Neural crest cell (in vitro differentiated cells): ENCODE measurements at regions not wholly inside any gene's neighbourhood (a gene's known extent, or its start where the extent isn't known, plus 50 kb on each side); places are given as distances from the start of the nearest gene placed in this dataset.

Source experiments
- DNase-seq: peaks from one replicate; pipeline ENCODE4 v3.0.0; 2021; ENCODE audit warnings: low read depth, mixed read lengths, low spot score
- H3K27ac Mint-ChIP-seq: one replicate; pipeline ENCODE4 v1.8.0; 2021; ENCODE audit warnings: mild to moderate bottlenecking, mixed read lengths; ENCODE audit not compliant: unreplicated experiment
- H3K27me3 Mint-ChIP-seq: 2 replicates; pipeline ENCODE4 v1.8.0; 2021; ENCODE audit warnings: low read depth, mild to moderate bottlenecking, mixed read lengths
- H3K36me3 Mint-ChIP-seq: 2 replicates; pipeline ENCODE4 v1.8.0; 2021; ENCODE audit warnings: low read depth, mild to moderate bottlenecking, mixed read lengths
- H3K4me1 Mint-ChIP-seq: 2 replicates; pipeline ENCODE4 v1.8.0; 2021; ENCODE audit warnings: mixed read lengths
- H3K4me3 Mint-ChIP-seq: one replicate; pipeline ENCODE4 v1.8.0; 2021; ENCODE audit warnings: mild to moderate bottlenecking, mixed read lengths
- H3K9me3 Mint-ChIP-seq: 2 replicates; pipeline ENCODE4 v1.8.0; 2021; ENCODE audit warnings: mixed read lengths
- TF ChIP-seq, protein P1 (sequence below): fragments of 200-600 bp; sonication (generic); conservative IDR thresholded peaks from 2 replicates; pipeline ENCODE4 v1.5.0; 2021; ENCODE audit warnings: antibody characterized with exemption, mild to moderate bottlenecking

DNA sequence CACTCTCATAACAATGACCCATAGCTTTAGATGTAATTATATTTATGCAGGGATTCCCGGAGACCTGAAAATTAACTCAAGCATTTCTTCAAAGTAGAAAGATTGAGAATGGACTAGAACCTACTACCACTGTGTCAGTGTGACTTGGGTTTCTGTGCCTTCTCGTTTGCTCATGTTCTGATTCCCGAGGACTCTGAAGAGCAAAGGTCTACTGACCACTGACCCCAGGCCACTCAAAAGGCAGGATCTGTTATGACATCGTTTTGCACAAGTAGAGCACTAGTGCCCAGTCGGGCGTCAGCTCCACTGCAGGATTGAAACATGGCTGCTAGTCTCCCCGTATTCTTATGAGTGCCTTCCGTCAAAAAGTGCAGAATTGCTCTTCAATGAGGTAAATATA lies 53.8 kb upstream of the DHRS4 start:
- no peak for DNase-seq
- H3K27me3 Mint-ChIP-seq, result peaks cover 56% of the 10 kb centered on the region
- no peak overlapping the region for H3K4me3 Mint-ChIP-seq
- peaks cover 4% of the 10 kb centered on the region for H3K9me3 Mint-ChIP-seq
- no peaks in the 10 kb centered on the region for H3K4me1 Mint-ChIP-seq
- no peak overlapping the region for H3K27ac Mint-ChIP-seq
- TF ChIP-seq, protein P1, sequence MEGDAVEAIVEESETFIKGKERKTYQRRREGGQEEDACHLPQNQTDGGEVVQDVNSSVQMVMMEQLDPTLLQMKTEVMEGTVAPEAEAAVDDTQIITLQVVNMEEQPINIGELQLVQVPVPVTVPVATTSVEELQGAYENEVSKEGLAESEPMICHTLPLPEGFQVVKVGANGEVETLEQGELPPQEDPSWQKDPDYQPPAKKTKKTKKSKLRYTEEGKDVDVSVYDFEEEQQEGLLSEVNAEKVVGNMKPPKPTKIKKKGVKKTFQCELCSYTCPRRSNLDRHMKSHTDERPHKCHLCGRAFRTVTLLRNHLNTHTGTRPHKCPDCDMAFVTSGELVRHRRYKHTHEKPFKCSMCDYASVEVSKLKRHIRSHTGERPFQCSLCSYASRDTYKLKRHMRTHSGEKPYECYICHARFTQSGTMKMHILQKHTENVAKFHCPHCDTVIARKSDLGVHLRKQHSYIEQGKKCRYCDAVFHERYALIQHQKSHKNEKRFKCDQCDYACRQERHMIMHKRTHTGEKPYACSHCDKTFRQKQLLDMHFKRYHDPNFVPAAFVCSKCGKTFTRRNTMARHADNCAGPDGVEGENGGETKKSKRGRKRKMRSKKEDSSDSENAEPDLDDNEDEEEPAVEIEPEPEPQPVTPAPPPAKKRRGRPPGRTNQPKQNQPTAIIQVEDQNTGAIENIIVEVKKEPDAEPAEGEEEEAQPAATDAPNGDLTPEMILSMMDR, result no peak
- H3K36me3 Mint-ChIP-seq, result peaks cover 3% of the 10 kb centered on the region

GRCh38 chr14:23903442-23903841 lies 50.1 kb upstream of the DHRS4 start:
- Mint-ChIP-seq H3K27ac (no peak overlapping the region), H3K36me3 (peaks cover 3% of the 10 kb centered on the region), H3K27me3 (peaks cover 78% of the 10 kb centered on the region), H3K9me3 (peaks cover 9% of the 10 kb centered on the region), H3K4me3 (no peak overlapping the region), H3K4me1 (no peaks in the 10 kb centered on the region)
- DNase-seq, result no peak
- TF ChIP-seq, protein P1, result no peak
